IMR-90 (cell line): ENCODE measurements at regions not wholly inside any gene's neighbourhood (a gene's known extent, or its start where the extent isn't known, plus 50 kb on each side); places are given as distances from the start of the nearest gene placed in this dataset.

Source experiments
- ATAC-seq: fragments of 200-7000 bp; cut with Tn5 transposase; 2 replicates; pipeline ENCODE4 v1.9.1; 2020; ENCODE audit warnings: low read depth, mild to moderate bottlenecking, moderate library complexity
- BruUV-seq: library from RNA; stranded (reverse); fragments of 400-500 nt; replicated peaks from 2 replicates; lab custom pipeline; 2021; lab: Mats Ljungman, UMichigan
- CTCF ChIA-PET: fragments of 300-600 bp; formaldehyde crosslinking; extraction: SDS; loops from one replicate; lab custom pipeline; 2021; ENCODE audit warnings: antibody characterized with exemption; lab: Yijun Ruan, JAX
- POLR2A ChIA-PET: fragments of 300-600 bp; sonication (Branson Sonifier 250); formaldehyde crosslinking; loops from one replicate; lab custom pipeline; 2022; ENCODE audit warnings: antibody characterized with exemption; ENCODE audit not compliant: unreplicated experiment; lab: Charles Lee
- DNase-seq: peaks from one replicate; pipeline ENCODE4 v3.0.0; 2013
- H2AFZ ChIP-seq: replicated peaks from 2 replicates; pipeline ENCODE3; 2013; ENCODE audit warnings: low read length, mild to moderate bottlenecking; ENCODE audit not compliant: poor library complexity
- H2AK5ac ChIP-seq: 2 replicates; pipeline ENCODE4 v1.6.1; 2013; ENCODE audit warnings: low read depth, low read length, inconsistent platforms
- H2AK9ac ChIP-seq: replicated peaks from 2 replicates; pipeline ENCODE3; 2013; ENCODE audit warnings: mild to moderate bottlenecking, low read depth, low read length, moderate library complexity; ENCODE audit not compliant: poor library complexity
- H2BK120ac ChIP-seq: 2 replicates; pipeline ENCODE4 v1.6.1; 2013; ENCODE audit warnings: low read depth, low read length, inconsistent platforms
- H2BK15ac ChIP-seq: 3 replicates; pipeline ENCODE4 v1.6.1; 2013; ENCODE audit warnings: low read depth, low read length, inconsistent platforms
- H2BK20ac ChIP-seq: 2 replicates; pipeline ENCODE4 v1.6.1; 2013; ENCODE audit warnings: low read depth, mild to moderate bottlenecking, inconsistent platforms, low read length, moderate library complexity
- H2BK5ac ChIP-seq: 2 replicates; pipeline ENCODE4 v1.6.1; 2013; ENCODE audit warnings: mild to moderate bottlenecking, low read depth, low read length, inconsistent platforms; ENCODE audit not compliant: poor library complexity, severe bottlenecking
- H3K14ac ChIP-seq: replicated peaks from 2 replicates; pipeline ENCODE4 v1.6.1; 2013; ENCODE audit warnings: low read depth, low read length, inconsistent platforms
- H3K18ac ChIP-seq: 2 replicates; pipeline ENCODE4 v1.6.1; 2013; ENCODE audit warnings: low read depth, low read length, control low read depth
- H3K23ac ChIP-seq: 2 replicates; pipeline ENCODE4 v1.6.1; 2013; ENCODE audit warnings: low read depth, low read length, inconsistent platforms
- H3K27ac ChIP-seq: 2 replicates; pipeline ENCODE4 v1.5.1; 2013; ENCODE audit warnings: mild to moderate bottlenecking, control low read depth, low read length; ENCODE audit not compliant: insufficient read depth
- H3K27me3 ChIP-seq: 2 replicates; pipeline ENCODE4 v1.6.1; 2013; ENCODE audit warnings: low read length; ENCODE audit not compliant: control insufficient read depth, insufficient read depth
- H3K36me3 ChIP-seq: 2 replicates; pipeline ENCODE4 v1.6.1; 2013; ENCODE audit warnings: low read length, mixed read lengths; ENCODE audit not compliant: control insufficient read depth, insufficient read depth
- H3K4ac ChIP-seq: 2 replicates; pipeline ENCODE4 v1.6.1; 2013; ENCODE audit warnings: low read depth, low read length, inconsistent platforms
- H3K4me1 ChIP-seq: 2 replicates; pipeline ENCODE4 v1.6.1; 2013; ENCODE audit warnings: low read length, mixed read lengths; ENCODE audit not compliant: control insufficient read depth, insufficient read depth
- H3K4me2 ChIP-seq: 2 replicates; pipeline ENCODE4 v1.6.1; 2013; ENCODE audit warnings: low read depth, mild to moderate bottlenecking, control low read depth, low read length, moderate library complexity
- H3K4me3 ChIP-seq: 2 replicates; pipeline ENCODE4 v1.5.1; 2013; ENCODE audit warnings: low read depth, mild to moderate bottlenecking, control low read depth, low read length, moderate library complexity; ENCODE audit not compliant: insufficient read depth
- H3K56ac ChIP-seq: 2 replicates; pipeline ENCODE4 v1.6.1; 2013; ENCODE audit warnings: low read length, inconsistent platforms; ENCODE audit not compliant: insufficient read depth; ENCODE audit errors: extremely low read depth
- H3K79me1 ChIP-seq, 2 experiments: 2 replicates each; pipeline ENCODE4 v1.6.1; 2013; ENCODE audit warnings: low read length in 2 of 2, inconsistent platforms in 1 of 2, low read depth in 1 of 2
- H3K9ac ChIP-seq: 2 replicates; pipeline ENCODE4 v1.6.1; 2013; ENCODE audit warnings: low read depth, low read length, control low read depth
- H3K9me1 ChIP-seq: 2 replicates; pipeline ENCODE4 v1.6.1; 2013; ENCODE audit warnings: low read length, inconsistent platforms; ENCODE audit not compliant: insufficient read depth
- H3K9me3 ChIP-seq: 2 replicates; pipeline ENCODE4 v1.6.1; 2013; ENCODE audit warnings: low read length; ENCODE audit not compliant: control insufficient read depth, insufficient read depth
- H4K20me1 ChIP-seq: 2 replicates; pipeline ENCODE4 v1.6.1; 2013; ENCODE audit warnings: low read length, inconsistent platforms; ENCODE audit not compliant: insufficient read depth
- H4K5ac ChIP-seq: 2 replicates; pipeline ENCODE4 v1.6.1; 2013; ENCODE audit warnings: mild to moderate bottlenecking, low read depth, low read length, control low read depth
- H4K8ac ChIP-seq, 2 experiments: 2 replicates each; pipeline ENCODE4 v1.6.1; 2013; ENCODE audit warnings: low read depth in 2 of 2, low read length in 2 of 2, control low read depth in 1 of 2, inconsistent platforms in 1 of 2
- H4K91ac ChIP-seq: 2 replicates; pipeline ENCODE4 v1.6.1; 2013; ENCODE audit warnings: low read depth, low read length, inconsistent platforms; ENCODE audit not compliant: insufficient read depth
- RCOR1 ChIP-seq: IDR thresholded peaks from 2 replicates; pipeline ENCODE4 v1.6.1; 2012; ENCODE audit warnings: mild to moderate bottlenecking, low read length, improper control_type of control experiment; ENCODE audit not compliant: insufficient replicate concordance
- RFX5 ChIP-seq: IDR thresholded peaks from 2 replicates; pipeline ENCODE4 v1.8.0; 2012; ENCODE audit warnings: low read depth, mild to moderate bottlenecking, low read length, moderate library complexity
- WGBS, 2 experiments: methylation state at CpG; one replicate each; pipeline versions ENCODE4 v1.1.5 to v1.1.7; 2013; ENCODE audit warnings: missing lambda C conversion rate in 2 of 2; ENCODE audit not compliant: insufficient read length in 1 of 2; ENCODE audit errors: extremely low coverage in 2 of 2; 5-methylcytosine and 5-hydroxymethylcytosine counted together
- dilution Hi-C: fragments of 300-500 bp; cut with HindIII; formaldehyde crosslinking; loops from one replicate; pipeline ENCODE4 v1.14.3; 2018; ENCODE audit warnings: low sequenced_read_pairs; ENCODE audit not compliant: unreplicated experiment
- in situ Hi-C: fragments of 300-500 bp; cut with MboI; formaldehyde crosslinking; loops from 3 replicates; pipeline ENCODE4 v1.14.3; 2019; ENCODE audit warnings: low sequenced_read_pairs, inconsistent platforms, mixed read lengths
- intact Hi-C: fragments of 100-400 bp; cut with micrococcal nuclease; formaldehyde crosslinking; loops from 2 replicates; pipeline ENCODE4 v1.10.0; 2022

- in situ Hi-C loops: no loop called here
- Histone ChIP-seq H2BK5ac (no peak overlapping the region), H3K4ac (no peak overlapping the region), H3K56ac (no peak overlapping the region), H3K9ac (no peak overlapping the region), H3K4me3 (no peak overlapping the region), H2BK120ac (no peak overlapping the region), H2AK9ac (no peak overlapping the region), H3K18ac (no peak overlapping the region), H3K27me3 (no peaks in the 10 kb centered on the region), H2AFZ (no peak overlapping the region), H3K36me3 (no peaks in the 10 kb centered on the region), H3K4me1 (no peaks in the 10 kb centered on the region), H4K91ac (no peak overlapping the region), H4K20me1 (no peaks in the 10 kb centered on the region), H3K23ac (no peak overlapping the region), H3K27ac (no peak overlapping the region), H2BK20ac (no peak overlapping the region), H2AK5ac (no peak overlapping the region), H3K9me3 (peaks cover 5% of the 10 kb centered on the region; the same call in 1 of the 2 replicates), H3K4me2 (no peak overlapping the region), H3K9me1 (no peaks in the 10 kb centered on the region), H3K79me1 (no peaks in the 10 kb centered on the region), H4K5ac (no peak overlapping the region), H2BK15ac (no peak overlapping the region), H4K8ac (no peak overlapping the region), H3K14ac (no peak overlapping the region)
- no CpG with 5 or more reads among the region's 1 CpG for WGBS, 2 experiments
- no peak for TF ChIP-seq RCOR1
- no peak for TF ChIP-seq RFX5
- no TSS peak for BruUV-seq
- POLR2A ChIA-PET: no interaction called here
- no peak for DNase-seq
- no peak for ATAC-seq
- dilution Hi-C loops: no loop called here
- CTCF ChIA-PET: no interaction called here
- intact Hi-C loops: no loop called here
Observed at GRCh38 chr19:29321116-29321515, 108.2 kb upstream of the UQCRFS1 start.
